Naive thymus-derived CD4-positive, alpha-beta T cell (primary cell): ENCODE measurements at regions not wholly inside any gene's neighbourhood (a gene's known extent, or its start where the extent isn't known, plus 50 kb on each side); places are given as distances from the start of the nearest gene placed in this dataset.

Source experiments
- ATAC-seq: fragments of 150-1000 bp; cut with Tn5 transposase; 2 replicates; pipeline ENCODE4 v1.10.0; 2021; ENCODE audit warnings: mild to moderate bottlenecking, moderate library complexity
- CTCF ChIA-PET: fragments of 350-600 bp; sonication (Branson Sonifier 250); formaldehyde crosslinking; loops from one replicate; lab custom pipeline; 2021; ENCODE audit warnings: antibody characterized with exemption; lab: Charles Lee
- POLR2A ChIA-PET: fragments of 350-600 bp; sonication (Branson Sonifier 250); formaldehyde crosslinking; loops from one replicate; lab custom pipeline; 2021; ENCODE audit warnings: antibody characterized with exemption, inconsistent platforms; lab: Charles Lee
- DNase-seq, 9 donors: peaks; one replicate each; pipeline versions ENCODE4 v3.0.0 to v3.0.0-alpha.2; 2020 to 2022; ENCODE audit warnings: mixed read lengths in 1 of 9
- H3K27ac ChIP-seq: one replicate; pipeline ENCODE4 v1.7.0; 2013; ENCODE audit warnings: mild to moderate bottlenecking, low read depth, low read length, moderate library complexity
- H3K27me3 ChIP-seq, 2 donors: one replicate each; pipeline ENCODE4 v1.7.0; 2013; ENCODE audit warnings: low read length in 2 of 2, mild to moderate bottlenecking in 2 of 2, moderate library complexity in 2 of 2; ENCODE audit not compliant: control insufficient read depth in 2 of 2, insufficient read depth in 2 of 2
- H3K36me3 ChIP-seq, 3 experiments: 1 replicate in 2 of 3; 2 replicates in 1 of 3; pipeline ENCODE4 v1.7.0; 2013; ENCODE audit warnings: low read length in 3 of 3, mild to moderate bottlenecking in 3 of 3, moderate library complexity in 1 of 3; ENCODE audit not compliant: insufficient read depth in 3 of 3, control insufficient read depth in 2 of 3
- H3K4me1 ChIP-seq, 2 donors: one replicate each; pipeline ENCODE4 v1.7.0; 2013; ENCODE audit warnings: low read length in 2 of 2, mild to moderate bottlenecking in 2 of 2, moderate library complexity in 1 of 2; ENCODE audit not compliant: control insufficient read depth in 2 of 2, insufficient read depth in 2 of 2
- H3K4me3 ChIP-seq: 2 replicates; pipeline ENCODE4 v1.7.0; 2013; ENCODE audit warnings: mild to moderate bottlenecking, low read length
- H3K9me3 ChIP-seq, 3 experiments: 1 replicate in 2 of 3; 2 replicates in 1 of 3; pipeline ENCODE4 v1.7.0; 2013; ENCODE audit warnings: low read length in 3 of 3; ENCODE audit not compliant: control insufficient read depth in 2 of 3
- H3K27ac Mint-ChIP-seq, 9 donors: one replicate each; pipeline ENCODE4 v1.8.0; 2020 to 2022; ENCODE audit warnings: mixed read lengths in 9 of 9, mild to moderate bottlenecking in 8 of 9, moderate library complexity in 5 of 9, inconsistent platforms in 2 of 9
- H3K27me3 Mint-ChIP-seq, 5 donors: one replicate each; pipeline ENCODE4 v1.8.0; 2021 to 2022; ENCODE audit warnings: mixed read lengths in 5 of 5, mild to moderate bottlenecking in 1 of 5
- H3K36me3 Mint-ChIP-seq, 5 donors: one replicate each; pipeline ENCODE4 v1.8.0; 2020 to 2022; ENCODE audit warnings: mixed read lengths in 5 of 5, mild to moderate bottlenecking in 3 of 5, inconsistent platforms in 1 of 5
- H3K4me1 Mint-ChIP-seq, 7 donors: one replicate each; pipeline ENCODE4 v1.8.0; 2020 to 2022; ENCODE audit warnings: mixed read lengths in 7 of 7, mild to moderate bottlenecking in 3 of 7, inconsistent platforms in 1 of 7
- H3K4me3 Mint-ChIP-seq, 10 donors: one replicate each; pipeline ENCODE4 v1.8.0; 2020 to 2022; ENCODE audit warnings: mild to moderate bottlenecking in 10 of 10, mixed read lengths in 10 of 10, moderate library complexity in 6 of 10, inconsistent platforms in 2 of 10
- H3K9me3 Mint-ChIP-seq, 11 donors: one replicate each; pipeline ENCODE4 v1.8.0; 2020 to 2022; ENCODE audit warnings: mixed read lengths in 11 of 11, mild to moderate bottlenecking in 4 of 11, inconsistent platforms in 1 of 11, moderate library complexity in 1 of 11
- intact Hi-C, 2 donors: fragments of 100-400 bp; cut with micrococcal nuclease; formaldehyde crosslinking; loops; one replicate each; pipeline ENCODE4 v1.15.1; 2023

- Mint-ChIP-seq H3K4me1 (no peaks in the 10 kb centered on the region), H3K4me3 (peak overlapping the region in 1 of 10 donors; percentile 46), H3K27ac (no peak overlapping the region), H3K27me3 (no peaks in the 10 kb centered on the region), H3K36me3 (no peaks in the 10 kb centered on the region), H3K9me3 (peaks cover 2 to 30% (median 12%) of the 10 kb centered on the region in 11 donors)
- DNase-seq (no peak), ATAC-seq (no peak)
- Histone ChIP-seq H3K4me3 (no peak overlapping the region), H3K36me3 (no peaks in the 10 kb centered on the region), H3K27ac (no peak overlapping the region), H3K27me3 (no peaks in the 10 kb centered on the region), H3K9me3 (peaks cover 0 to 7% (median 0%) of the 10 kb centered on the region in 3 experiments), H3K4me1 (no peaks in the 10 kb centered on the region)
- ChIA-PET POLR2A (no interaction called here), CTCF (no interaction called here)
- intact Hi-C loops: no loop called here
Observed at GRCh38 chr13:81396192-81396591, 1055.3 kb upstream of the SPRY2 start.

- H3K4me3 ChIP-seq: no peak overlapping the region
- no peaks in the 10 kb centered on the region for H3K36me3 ChIP-seq
- Mint-ChIP-seq H3K27ac (no peak overlapping the region), H3K4me1 (no peaks in the 10 kb centered on the region), H3K36me3 (no peaks in the 10 kb centered on the region), H3K4me3 (no peak overlapping the region), H3K9me3 (peaks cover 2 to 32% (median 11%) of the 10 kb centered on the region in 11 donors), H3K27me3 (no peaks in the 10 kb centered on the region)
- ATAC-seq: no peak
- ChIA-PET CTCF (no interaction called here), POLR2A (no interaction called here)
- peaks cover 0 to 7% (median 0%) of the 10 kb centered on the region in 3 experiments for H3K9me3 ChIP-seq
- intact Hi-C loops: no loop called here
- H3K4me1 ChIP-seq: no peaks in the 10 kb centered on the region
- H3K27ac ChIP-seq: no peak overlapping the region
- no peak for DNase-seq
- no peaks in the 10 kb centered on the region for H3K27me3 ChIP-seq
Observed at GRCh38 chr13:81395368-81395767, 1054.4 kb upstream of the SPRY2 start.

- H3K27me3 Mint-ChIP-seq: no peaks in the 10 kb centered on the region
- H3K27me3 ChIP-seq: no peaks in the 10 kb centered on the region
- no peaks in the 10 kb centered on the region for H3K36me3 Mint-ChIP-seq
- no peak overlapping the region for H3K27ac Mint-ChIP-seq
- H3K27ac ChIP-seq: no peak overlapping the region
- H3K4me3 ChIP-seq: no peak overlapping the region
- DNase-seq (no peak), ATAC-seq (no peak)
- no peaks in the 10 kb centered on the region for H3K36me3 ChIP-seq
- peaks cover 0 to 7% (median 0%) of the 10 kb centered on the region in 3 experiments for H3K9me3 ChIP-seq
- H3K9me3 Mint-ChIP-seq: peaks cover 2 to 34% (median 9%) of the 10 kb centered on the region in 11 donors
- ChIA-PET CTCF (no interaction called here), POLR2A (no interaction called here)
- no peak overlapping the region for H3K4me3 Mint-ChIP-seq
- H3K4me1 Mint-ChIP-seq: no peaks in the 10 kb centered on the region
- intact Hi-C loops: no loop called here
- H3K4me1 ChIP-seq: no peaks in the 10 kb centered on the region
Observed at GRCh38 chr13:81394640-81395039, 1053.7 kb upstream of the SPRY2 start.

- no peak overlapping the region for H3K27ac ChIP-seq
- H3K4me1 ChIP-seq: no peaks in the 10 kb centered on the region
- peaks cover 0 to 7% (median 0%) of the 10 kb centered on the region in 3 experiments for H3K9me3 ChIP-seq
- no peak overlapping the region for H3K4me3 ChIP-seq
- no peak overlapping the region for H3K4me3 Mint-ChIP-seq
- H3K4me1 Mint-ChIP-seq: no peaks in the 10 kb centered on the region
- DNase-seq (no peak), ATAC-seq (no peak)
- H3K27me3 ChIP-seq: no peaks in the 10 kb centered on the region
- no peaks in the 10 kb centered on the region for H3K27me3 Mint-ChIP-seq
- H3K9me3 Mint-ChIP-seq: peaks cover 4 to 35% (median 12%) of the 10 kb centered on the region in 11 donors
- no peak overlapping the region for H3K27ac Mint-ChIP-seq
- POLR2A ChIA-PET: no interaction called here
- CTCF ChIA-PET: no interaction called here
- intact Hi-C loops: no loop called here
- no peaks in the 10 kb centered on the region for H3K36me3 Mint-ChIP-seq
- no peaks in the 10 kb centered on the region for H3K36me3 ChIP-seq
Observed at GRCh38 chr13:81393721-81394120, 1052.8 kb upstream of the SPRY2 start.

GRCh38 chr13:81393110-81393509 lies 1052.2 kb upstream of the SPRY2 start:
- intact Hi-C loops: no loop called here
- no peaks in the 10 kb centered on the region for H3K4me1 ChIP-seq
- CTCF ChIA-PET: no interaction called here

GRCh38 chr13:81388400-81388799 lies 1047.5 kb upstream of the SPRY2 start:
- no peaks in the 10 kb centered on the region for H3K36me3 Mint-ChIP-seq
- no peak overlapping the region for H3K27ac ChIP-seq
- H3K27me3 ChIP-seq: no peaks in the 10 kb centered on the region
- ChIA-PET POLR2A (no interaction called here), CTCF (no interaction called here)
- intact Hi-C loops: no loop called here
- no peaks in the 10 kb centered on the region for H3K4me1 Mint-ChIP-seq
- H3K4me3 ChIP-seq: no peak overlapping the region
- H3K9me3 Mint-ChIP-seq: peaks cover 2 to 37% (median 10%) of the 10 kb centered on the region in 11 donors
- ATAC-seq (no peak), DNase-seq (no peak)
- H3K27ac Mint-ChIP-seq: no peak overlapping the region
- peaks cover 0 to 3% (median 0%) of the 10 kb centered on the region in 3 experiments for H3K9me3 ChIP-seq
- H3K4me3 Mint-ChIP-seq: no peak overlapping the region
- H3K4me1 ChIP-seq: no peaks in the 10 kb centered on the region
- no peaks in the 10 kb centered on the region for H3K27me3 Mint-ChIP-seq
- H3K36me3 ChIP-seq: no peaks in the 10 kb centered on the region

More at GRCh38 chr13:81393110-81393509, 1052.2 kb upstream of the SPRY2 start:
- H3K9me3 ChIP-seq: peaks cover 0 to 7% (median 0%) of the 10 kb centered on the region in 3 experiments
- peaks cover 4 to 41% (median 15%) of the 10 kb centered on the region in 11 donors for H3K9me3 Mint-ChIP-seq
- H3K27me3 ChIP-seq: no peaks in the 10 kb centered on the region
- DNase-seq: no peak
- H3K4me3 Mint-ChIP-seq: no peak overlapping the region
- no peak for ATAC-seq
- H3K36me3 Mint-ChIP-seq: no peaks in the 10 kb centered on the region
- no peaks in the 10 kb centered on the region for H3K27me3 Mint-ChIP-seq
- no peaks in the 10 kb centered on the region for H3K4me1 Mint-ChIP-seq
- no peak overlapping the region for H3K4me3 ChIP-seq
- POLR2A ChIA-PET: no interaction called here
- no peaks in the 10 kb centered on the region for H3K36me3 ChIP-seq
- H3K27ac Mint-ChIP-seq: peak overlapping the region in 1 of 9 donors; percentile 8
- no peak overlapping the region for H3K27ac ChIP-seq

GRCh38 chr13:81383444-81383843 lies 1042.5 kb upstream of the SPRY2 start:
- Mint-ChIP-seq H3K27me3 (no peaks in the 10 kb centered on the region), H3K4me1 (no peaks in the 10 kb centered on the region), H3K36me3 (no peaks in the 10 kb centered on the region), H3K9me3 (peaks cover 0 to 25% (median 6%) of the 10 kb centered on the region in 11 donors), H3K4me3 (no peak overlapping the region), H3K27ac (no peak overlapping the region)
- Histone ChIP-seq H3K36me3 (no peaks in the 10 kb centered on the region), H3K4me3 (no peak overlapping the region), H3K9me3 (no peaks in the 10 kb centered on the region), H3K27me3 (no peaks in the 10 kb centered on the region), H3K27ac (no peak overlapping the region), H3K4me1 (no peaks in the 10 kb centered on the region)
- ATAC-seq (no peak), DNase-seq (no peak)
- intact Hi-C loops: no loop called here
- ChIA-PET POLR2A (no interaction called here), CTCF (no interaction called here)
